HEK293T (cell line): ENCODE measurements at regions not wholly inside any gene's neighbourhood (a gene's known extent, or its start where the extent isn't known, plus 50 kb on each side); places are given as distances from the start of the nearest gene placed in this dataset.

Experiments
- CTCF ChIA-PET: fragments of 350-600 bp; formaldehyde crosslinking; extraction: SDS; loops from one replicate; lab custom pipeline; 2021; ENCODE audit warnings: antibody characterized with exemption, inconsistent platforms; lab: Yijun Ruan, JAX
- POLR2A ChIA-PET: fragments of 350-600 bp; formaldehyde crosslinking; extraction: SDS; loops from one replicate; lab custom pipeline; 2020; ENCODE audit warnings: antibody characterized with exemption, inconsistent platforms; lab: Yijun Ruan, JAX
- DNase-seq: peaks from one replicate; pipeline ENCODE4 v3.0.0; 2012; ENCODE audit warnings: mixed read lengths; ENCODE audit errors: extremely low spot score
- ARNT ChIP-seq: fragments of 450-650 bp; IDR thresholded peaks from 2 replicates; pipeline ENCODE4 v1.6.1; 2017; ENCODE audit warnings: mild to moderate bottlenecking
- BHLHE40 ChIP-seq: fragments of 450-650 bp; IDR thresholded peaks from 2 replicates; pipeline ENCODE4 v1.6.1; 2016; ENCODE audit warnings: mild to moderate bottlenecking, moderate library complexity, borderline replicate concordance
- CTBP1 ChIP-seq: fragments of 450-650 bp; IDR thresholded peaks from 2 replicates; pipeline ENCODE4 v1.6.1; 2016; ENCODE audit warnings: borderline replicate concordance
- ELF4 ChIP-seq: fragments of 450-650 bp; IDR thresholded peaks from 2 replicates; pipeline ENCODE4 v1.6.1; 2017; ENCODE audit warnings: antibody characterized with exemption
- FOXA1 ChIP-seq: fragments of 450-650 bp; IDR thresholded peaks from 2 replicates; pipeline ENCODE4 v1.6.1; 2016; ENCODE audit warnings: mild to moderate bottlenecking
- FOXK2 ChIP-seq: fragments of 450-650 bp; IDR thresholded peaks from 2 replicates; pipeline ENCODE4 v1.6.1; 2016; ENCODE audit warnings: mild to moderate bottlenecking
- FOXM1 ChIP-seq: fragments of 450-650 bp; IDR thresholded peaks from 2 replicates; pipeline ENCODE4 v1.6.1; 2017; ENCODE audit warnings: mild to moderate bottlenecking, borderline replicate concordance
- HDGF ChIP-seq: fragments of 450-650 bp; IDR thresholded peaks from 2 replicates; pipeline ENCODE4 v1.6.1; 2017; ENCODE audit warnings: antibody characterized with exemption, borderline replicate concordance
- L3MBTL2 ChIP-seq: fragments of 450-650 bp; conservative IDR thresholded peaks from 2 replicates; pipeline ENCODE4 v1.6.1; 2016; ENCODE audit warnings: mild to moderate bottlenecking
- LEF1 ChIP-seq: fragments of 450-650 bp; IDR thresholded peaks from 2 replicates; pipeline ENCODE4 v1.6.1; 2017; ENCODE audit warnings: mild to moderate bottlenecking, borderline replicate concordance
- NFRKB ChIP-seq: fragments of 450-650 bp; IDR thresholded peaks from 2 replicates; pipeline ENCODE4 v1.6.1; 2016; ENCODE audit warnings: mild to moderate bottlenecking, moderate library complexity
- SP1 ChIP-seq: fragments of 450-650 bp; IDR thresholded peaks from 2 replicates; pipeline ENCODE4 v1.6.1; 2017
- SUZ12 ChIP-seq: fragments of 450-650 bp; IDR thresholded peaks from 2 replicates; pipeline ENCODE4 v1.6.1; 2016; ENCODE audit warnings: mild to moderate bottlenecking
- TARDBP ChIP-seq: fragments of 450-650 bp; IDR thresholded peaks from 2 replicates; pipeline ENCODE4 v1.6.1; 2016
- ZNF384 ChIP-seq: fragments of 450-650 bp; IDR thresholded peaks from 2 replicates; pipeline ENCODE4 v1.6.1; 2016
- TF ChIP-seq, protein P1 (sequence below): fragments of 450-650 bp; IDR thresholded peaks from 2 replicates; pipeline ENCODE4 v1.6.1; 2016

DNA sequence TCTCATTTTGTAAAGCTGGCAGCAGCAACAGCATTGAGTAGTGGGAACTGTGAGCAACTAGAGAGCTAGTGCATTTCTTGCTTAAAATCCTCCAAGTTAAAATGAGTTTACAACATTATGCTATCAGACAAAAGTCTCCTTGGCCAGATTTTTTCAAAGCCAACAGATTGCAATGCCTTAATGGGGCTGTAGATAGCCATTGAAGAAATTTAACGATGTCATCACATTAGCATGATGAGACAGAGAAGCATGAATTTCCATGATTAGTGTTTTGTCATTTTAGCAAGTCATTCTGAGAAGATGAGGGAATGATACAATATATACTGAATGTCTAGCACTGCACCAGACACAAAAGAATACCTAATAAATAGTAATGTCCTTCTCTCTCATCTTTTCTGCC is 307.5 kb upstream of the REG3G start:
- POLR2A ChIA-PET: no interaction called here
- TF ChIP-seq HDGF (no peak), ELF4 (no peak), FOXM1 (no peak), FOXK2 (no peak), TARDBP (no peak), ZNF384 (no peak), CTBP1 (no peak), NFRKB (no peak), SP1 (no peak), SUZ12 (no peak)
- TF ChIP-seq, protein P1, sequence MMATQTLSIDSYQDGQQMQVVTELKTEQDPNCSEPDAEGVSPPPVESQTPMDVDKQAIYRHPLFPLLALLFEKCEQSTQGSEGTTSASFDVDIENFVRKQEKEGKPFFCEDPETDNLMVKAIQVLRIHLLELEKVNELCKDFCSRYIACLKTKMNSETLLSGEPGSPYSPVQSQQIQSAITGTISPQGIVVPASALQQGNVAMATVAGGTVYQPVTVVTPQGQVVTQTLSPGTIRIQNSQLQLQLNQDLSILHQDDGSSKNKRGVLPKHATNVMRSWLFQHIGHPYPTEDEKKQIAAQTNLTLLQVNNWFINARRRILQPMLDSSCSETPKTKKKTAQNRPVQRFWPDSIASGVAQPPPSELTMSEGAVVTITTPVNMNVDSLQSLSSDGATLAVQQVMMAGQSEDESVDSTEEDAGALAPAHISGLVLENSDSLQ: no peak
- DNase-seq: no peak
- CTCF ChIA-PET: interaction anchor here (0.5 kb wide), 1 partner anchor 45 kb away, joined by 3 read pairs; no protein-coding TSS in a partner anchor

DNA sequence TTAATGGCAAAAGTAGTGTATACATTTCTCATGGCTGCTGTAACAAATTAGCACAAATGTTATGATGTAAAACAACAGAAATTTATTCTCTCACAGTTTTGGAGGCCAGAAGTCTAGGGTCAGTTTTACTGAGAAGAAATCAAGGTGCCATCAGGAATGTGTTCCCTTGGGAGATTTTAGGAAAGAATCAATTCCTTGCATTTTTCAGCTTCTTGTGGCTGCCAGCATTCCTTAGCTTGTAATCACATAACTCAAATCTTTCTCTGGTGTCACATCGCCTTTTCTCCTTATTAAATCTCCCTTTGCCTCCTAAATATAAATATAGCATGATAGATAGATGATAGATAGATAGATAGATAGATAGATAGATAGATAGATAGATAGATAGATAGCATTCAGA is 307.0 kb upstream of the REG3G start:
- CTCF ChIA-PET: interaction anchor here (0.5 kb wide), 1 partner anchor 45 kb away, joined by 3 read pairs; no protein-coding TSS in a partner anchor
- POLR2A ChIA-PET: no interaction called here
- DNase-seq: no peak
- no peak for TF ChIP-seq SP1
- TF ChIP-seq, protein P1: no peak
- TF ChIP-seq HDGF: no peak
- TF ChIP-seq CTBP1: no peak
- TF ChIP-seq SUZ12: no peak
- TF ChIP-seq L3MBTL2: no peak
- no peak for TF ChIP-seq ZNF384
- no peak for TF ChIP-seq LEF1
- TF ChIP-seq ARNT: no peak
- no peak for TF ChIP-seq TARDBP
- TF ChIP-seq FOXA1: no peak
- TF ChIP-seq FOXK2: no peak
- TF ChIP-seq ELF4: no peak
- no peak for TF ChIP-seq BHLHE40
- no peak for TF ChIP-seq FOXM1
- TF ChIP-seq NFRKB: no peak

DNA sequence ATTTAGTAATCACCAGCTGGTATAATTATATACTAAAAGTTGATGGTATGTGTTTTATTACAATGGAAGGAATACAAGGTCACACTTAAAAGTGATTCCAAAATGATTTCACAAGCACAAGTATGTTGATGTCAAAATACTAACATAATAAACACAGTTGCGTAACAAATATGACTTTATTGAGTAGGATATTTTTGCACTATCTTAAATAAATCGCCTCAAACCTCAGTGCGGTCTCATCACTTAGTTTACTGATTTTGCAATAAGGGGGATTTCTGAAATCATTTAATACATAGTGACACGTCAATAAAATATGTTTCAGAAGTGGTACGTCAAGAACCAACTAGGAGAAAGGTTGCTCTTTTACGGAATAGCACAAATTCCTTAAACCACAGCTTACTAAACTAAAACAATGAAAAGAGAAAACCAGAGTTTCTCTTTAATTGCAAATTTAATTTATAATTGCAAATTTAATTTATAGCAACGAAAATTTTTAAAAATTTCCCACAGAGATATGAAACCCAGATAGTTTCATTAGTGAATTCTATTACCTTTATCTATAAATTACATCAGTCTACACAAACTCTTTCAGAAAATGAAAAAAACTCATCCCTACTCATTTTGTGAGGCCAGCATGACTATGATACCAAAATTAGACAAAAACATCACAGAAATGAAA is 304.0 kb upstream of the REG3G start:
- CTCF ChIA-PET: no interaction called here
- no peak for DNase-seq
- TF ChIP-seq LEF1 (no peak), ELF4 (no peak), SP1 (no peak), FOXA1 (no peak), ARNT (no peak), HDGF (no peak), CTBP1 (no peak), NFRKB (no peak), SUZ12 (no peak)
- POLR2A ChIA-PET: no interaction called here

DNA sequence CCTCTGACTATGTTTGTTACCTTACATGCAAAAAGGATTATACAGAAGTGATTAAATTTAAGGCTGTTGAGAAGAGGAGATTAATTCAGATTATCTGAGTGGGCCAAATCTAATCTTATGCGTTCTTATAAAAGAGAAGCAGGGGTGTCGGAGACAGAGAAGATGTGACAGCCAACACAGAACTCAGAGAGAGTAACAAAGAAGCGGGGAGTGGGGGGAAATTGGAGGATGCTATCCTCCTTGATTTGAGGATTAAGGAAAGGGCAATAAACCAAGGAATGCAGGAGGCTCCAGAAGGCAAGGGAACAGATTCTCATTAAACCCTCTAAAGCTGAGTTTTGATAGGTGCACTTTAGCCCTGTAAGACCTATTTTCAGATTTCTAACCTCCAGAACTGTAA is 291.3 kb upstream of the REG3G start:
- no peak for TF ChIP-seq L3MBTL2
- TF ChIP-seq, protein P1: no peak
- no peak for TF ChIP-seq ARNT
- no peak for TF ChIP-seq BHLHE40
- no peak for TF ChIP-seq ZNF384
- no peak for TF ChIP-seq FOXK2
- no peak for TF ChIP-seq TARDBP
- no peak for TF ChIP-seq SUZ12
- TF ChIP-seq FOXM1: no peak
- no peak for TF ChIP-seq NFRKB
- DNase-seq: no peak
- CTCF ChIA-PET: no interaction called here
- POLR2A ChIA-PET: no interaction called here

DNA sequence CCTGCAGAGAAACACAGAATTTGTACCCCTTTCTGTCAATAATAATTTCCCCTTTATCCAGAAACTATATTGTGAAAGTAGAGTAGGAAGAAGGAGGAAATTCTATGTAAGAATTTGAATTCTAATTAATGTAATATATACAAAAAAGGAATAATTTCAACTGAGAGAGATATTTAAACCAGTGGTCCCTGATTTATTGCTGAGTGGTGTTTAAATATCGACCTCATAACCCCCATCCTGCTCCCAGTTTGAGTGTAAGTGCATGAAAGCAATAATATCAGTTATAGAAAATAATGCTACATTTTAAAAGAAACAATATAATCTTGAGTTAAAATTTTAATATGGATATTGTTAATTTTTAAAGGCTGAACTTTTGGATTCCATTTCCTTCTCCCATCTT is 286.2 kb upstream of the REG3G start:
- no peak for TF ChIP-seq BHLHE40
- no peak for TF ChIP-seq ZNF384
- TF ChIP-seq SP1: no peak
- TF ChIP-seq, protein P1: no peak
- no peak for TF ChIP-seq ELF4
- no peak for TF ChIP-seq L3MBTL2
- TF ChIP-seq SUZ12: no peak
- TF ChIP-seq LEF1: no peak
- no peak for TF ChIP-seq CTBP1
- TF ChIP-seq FOXM1: no peak
- no peak for TF ChIP-seq NFRKB
- TF ChIP-seq TARDBP: no peak
- ChIA-PET CTCF (no interaction called here), POLR2A (no interaction called here)
- no peak for DNase-seq

DNA sequence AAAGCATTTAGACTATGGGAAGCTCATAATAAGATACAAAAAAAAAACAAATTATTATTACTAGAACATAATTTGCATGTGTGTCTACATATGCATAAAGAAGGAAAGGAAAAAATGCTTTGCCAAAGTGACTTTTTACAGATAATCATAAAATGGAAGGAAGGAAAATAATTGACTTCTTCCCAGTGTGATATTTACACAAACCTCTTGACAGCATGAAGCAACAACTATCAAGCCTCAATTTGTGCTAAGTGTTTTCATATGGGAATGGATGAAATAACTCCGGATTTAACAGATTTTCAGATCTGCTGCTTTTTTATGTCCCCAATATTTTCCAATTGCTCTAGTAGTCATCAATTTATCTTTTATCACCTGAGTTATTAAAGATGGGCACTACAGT is 275.9 kb upstream of the REG3G start:
- no peak for DNase-seq
- ChIA-PET CTCF (no interaction called here), POLR2A (no interaction called here)
- TF ChIP-seq ZNF384 (no peak), L3MBTL2 (no peak), BHLHE40 (no peak), LEF1 (no peak), TARDBP (no peak), SP1 (no peak), CTBP1 (no peak), FOXA1 (no peak), FOXK2 (no peak), SUZ12 (no peak), HDGF (no peak), ARNT (no peak), FOXM1 (no peak), ELF4 (no peak), NFRKB (no peak)
- TF ChIP-seq, protein P1: no peak
